ENCODE measurements at regions not wholly inside any gene's neighbourhood (a gene's known extent, or its start where the extent isn't known, plus 50 kb on each side); places are given as distances from the start of the nearest gene placed in this dataset.

- no peak for DNase-seq (ENCODE audit: extremely low spot score)
- ChIA-PET POLR2A (no interaction called here), CTCF (no interaction called here)
- TF ChIP-seq SUZ12 (IDR thresholded peaks at IDR 0.05): no peak
- no peak for TF ChIP-seq FOXK2 (IDR thresholded peaks at IDR 0.05)
- no peak for TF ChIP-seq CTBP1 (IDR thresholded peaks at IDR 0.05; ENCODE audit: borderline replicate concordance)
- TF ChIP-seq SP1 (IDR thresholded peaks at IDR 0.05): no peak
- TF ChIP-seq NFRKB (IDR thresholded peaks at IDR 0.05): no peak
- no peak for TF ChIP-seq BHLHE40 (IDR thresholded peaks at IDR 0.05; ENCODE audit: borderline replicate concordance)
These were observed 643.1 kb downstream of the KCNA4 start for GRCh38 chr11:29373725-29374124.

GRCh38 chr11:29368126-29368525 lies 648.7 kb downstream of the KCNA4 start:
- TF ChIP-seq BHLHE40 (IDR thresholded peaks at IDR 0.05; ENCODE audit: borderline replicate concordance) (no peak), ELF4 (IDR thresholded peaks at IDR 0.05) (no peak), L3MBTL2 (conservative IDR thresholded peaks at IDR 0.05) (no peak), SUZ12 (IDR thresholded peaks at IDR 0.05) (no peak)
- DNase-seq (ENCODE audit: extremely low spot score): no peak
- ChIA-PET CTCF (no interaction called here), POLR2A (no interaction called here)

- POLR2A ChIA-PET: no interaction called here
- CTCF ChIA-PET: no interaction called here
- no peak for TF ChIP-seq HDGF (IDR thresholded peaks at IDR 0.05; ENCODE audit: borderline replicate concordance)
- no peak for TF ChIP-seq SUZ12 (IDR thresholded peaks at IDR 0.05)
- no peak for TF ChIP-seq BHLHE40 (IDR thresholded peaks at IDR 0.05; ENCODE audit: borderline replicate concordance)
- no peak for TF ChIP-seq LEF1 (IDR thresholded peaks at IDR 0.05; ENCODE audit: borderline replicate concordance)
- TF ChIP-seq ZNF384 (IDR thresholded peaks at IDR 0.05): no peak
- TF ChIP-seq FOXK2 (IDR thresholded peaks at IDR 0.05): no peak
- no peak for TF ChIP-seq FOXA1 (IDR thresholded peaks at IDR 0.05)
- TF ChIP-seq TARDBP (IDR thresholded peaks at IDR 0.05): no peak
- no peak for TF ChIP-seq ELF4 (IDR thresholded peaks at IDR 0.05)
- TF ChIP-seq NFRKB (IDR thresholded peaks at IDR 0.05): no peak
- TF ChIP-seq FOXM1 (IDR thresholded peaks at IDR 0.05; ENCODE audit: borderline replicate concordance): no peak
- no peak for TF ChIP-seq CTBP1 (IDR thresholded peaks at IDR 0.05; ENCODE audit: borderline replicate concordance)
- TF ChIP-seq L3MBTL2 (conservative IDR thresholded peaks at IDR 0.05): no peak
- no peak for DNase-seq (ENCODE audit: extremely low spot score)
These were observed 652.8 kb downstream of the KCNA4 start for GRCh38 chr11:29364006-29364405.

- no peak for DNase-seq (ENCODE audit: extremely low spot score)
- ChIA-PET CTCF (interaction anchor here (0.8 kb wide), 1 partner anchor 18 kb away, joined by 3 read pairs; no protein-coding TSS in a partner anchor), POLR2A (no interaction called here)
- TF ChIP-seq SP1 (IDR thresholded peaks at IDR 0.05): no peak
These were observed 655.5 kb downstream of the KCNA4 start for GRCh38 chr11:29361369-29361768.

- POLR2A ChIA-PET: no interaction called here
- CTCF ChIA-PET: no interaction called here
- TF ChIP-seq ARNT (IDR thresholded peaks at IDR 0.05): no peak
- TF ChIP-seq SUZ12 (IDR thresholded peaks at IDR 0.05): no peak
- no peak for TF ChIP-seq LEF1 (IDR thresholded peaks at IDR 0.05; ENCODE audit: borderline replicate concordance)
- TF ChIP-seq SP1 (IDR thresholded peaks at IDR 0.05): no peak
- no peak for TF ChIP-seq CTBP1 (IDR thresholded peaks at IDR 0.05; ENCODE audit: borderline replicate concordance)
- no peak for TF ChIP-seq ELF4 (IDR thresholded peaks at IDR 0.05)
- TF ChIP-seq FOXK2 (IDR thresholded peaks at IDR 0.05): no peak
- TF ChIP-seq HDGF (IDR thresholded peaks at IDR 0.05; ENCODE audit: borderline replicate concordance): no peak
- TF ChIP-seq TARDBP (IDR thresholded peaks at IDR 0.05): no peak
- TF ChIP-seq PKNOX1 (IDR thresholded peaks at IDR 0.05): no peak
- TF ChIP-seq FOXM1 (IDR thresholded peaks at IDR 0.05; ENCODE audit: borderline replicate concordance): no peak
- TF ChIP-seq BHLHE40 (IDR thresholded peaks at IDR 0.05; ENCODE audit: borderline replicate concordance): no peak
- no peak for DNase-seq (ENCODE audit: extremely low spot score)
These were observed 663.0 kb downstream of the KCNA4 start for GRCh38 chr11:29353833-29354232.

- CTCF ChIA-PET: interaction anchor here (1.2 to 1.9 kb wide), 2 partner anchors 8 to 9 kb away, joined by 4 to 5 read pairs; no protein-coding TSS in a partner anchor
- POLR2A ChIA-PET: no interaction called here
These were observed 664.5 kb downstream of the KCNA4 start for GRCh38 chr11:29352273-29352795.

GRCh38 chr11:29351301-29351873 lies 665.4 kb downstream of the KCNA4 start:
- no peak for DNase-seq (ENCODE audit: extremely low spot score)
- TF ChIP-seq HDGF (IDR thresholded peaks at IDR 0.05; ENCODE audit: borderline replicate concordance): no peak
- no peak for TF ChIP-seq L3MBTL2 (conservative IDR thresholded peaks at IDR 0.05)
- no peak for TF ChIP-seq ZNF384 (IDR thresholded peaks at IDR 0.05)
- no peak for TF ChIP-seq FOXA1 (IDR thresholded peaks at IDR 0.05)
- no peak for TF ChIP-seq NFRKB (IDR thresholded peaks at IDR 0.05)
- POLR2A ChIA-PET: no interaction called here
- CTCF ChIA-PET: interaction anchor here (1.9 kb wide), 1 partner anchor 8 kb away, joined by 5 read pairs; no protein-coding TSS in a partner anchor

More at GRCh38 chr11:29352273-29352795, 664.5 kb downstream of the KCNA4 start:
- TF ChIP-seq L3MBTL2 (conservative IDR thresholded peaks at IDR 0.05) (no peak), SUZ12 (IDR thresholded peaks at IDR 0.05) (no peak), NFRKB (IDR thresholded peaks at IDR 0.05) (no peak), FOXK2 (IDR thresholded peaks at IDR 0.05) (no peak), ZNF384 (IDR thresholded peaks at IDR 0.05) (no peak), LEF1 (IDR thresholded peaks at IDR 0.05; ENCODE audit: borderline replicate concordance) (no peak), SP1 (IDR thresholded peaks at IDR 0.05) (no peak), ELF4 (IDR thresholded peaks at IDR 0.05) (no peak), TARDBP (IDR thresholded peaks at IDR 0.05) (no peak)
- DNase-seq (ENCODE audit: extremely low spot score): no peak
